ENCODE measurements at regions not wholly inside any gene's neighbourhood (a gene's known extent, or its start where the extent isn't known, plus 50 kb on each side); places are given as distances from the start of the nearest gene placed in this dataset.
A peak's percentile ranks its signal among the peaks of the same experiment; 100 is the strongest.

- DNase-seq (ENCODE audit: low spot score): no peak
These were observed 51.0 kb upstream of the MKRN3 start for GRCh38 chr15:23514484-23514883.

DNA sequence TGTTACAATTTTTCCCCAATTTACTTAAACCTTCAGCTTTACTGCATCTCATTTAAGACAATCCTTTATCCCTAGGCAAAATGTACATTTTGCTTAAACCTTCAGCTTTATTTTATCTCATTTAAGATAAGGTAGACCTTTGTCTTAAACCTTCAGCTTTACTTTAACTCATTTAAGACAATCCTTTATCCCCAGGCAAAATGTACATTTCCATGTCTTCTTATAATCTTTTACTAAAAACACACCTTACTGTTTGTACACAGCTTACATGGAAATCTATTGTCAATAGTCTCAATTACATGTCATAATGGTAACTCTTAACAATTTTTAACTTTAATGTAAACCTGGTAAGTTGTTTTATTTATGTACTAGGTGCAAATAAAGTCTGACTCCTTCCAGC lies 58.7 kb upstream of the MKRN3 start:
- no peak for DNase-seq (ENCODE audit: low spot score)

DNA sequence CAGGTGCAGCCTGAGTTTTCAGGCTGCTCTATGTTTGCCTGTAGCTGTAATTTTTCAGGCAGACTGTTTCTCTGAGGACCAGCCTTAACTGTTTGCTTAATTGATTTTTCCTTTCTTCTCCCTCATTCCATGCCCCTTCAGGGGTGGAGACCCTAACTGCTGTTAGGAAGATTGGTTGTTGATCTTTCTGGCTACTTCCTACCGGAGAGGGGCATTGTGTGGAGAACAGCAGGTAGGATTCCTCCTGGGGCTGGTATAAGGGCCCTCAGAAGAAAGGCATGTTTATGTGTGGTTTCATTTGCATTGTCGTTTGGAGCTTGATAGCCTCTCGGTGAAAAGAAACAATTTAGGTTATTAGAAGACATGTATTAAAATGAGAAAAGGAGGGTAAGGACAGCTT lies 56.9 kb upstream of the GOLGA6L2 start:
- no peak for DNase-seq (ENCODE audit: low spot score)

DNA sequence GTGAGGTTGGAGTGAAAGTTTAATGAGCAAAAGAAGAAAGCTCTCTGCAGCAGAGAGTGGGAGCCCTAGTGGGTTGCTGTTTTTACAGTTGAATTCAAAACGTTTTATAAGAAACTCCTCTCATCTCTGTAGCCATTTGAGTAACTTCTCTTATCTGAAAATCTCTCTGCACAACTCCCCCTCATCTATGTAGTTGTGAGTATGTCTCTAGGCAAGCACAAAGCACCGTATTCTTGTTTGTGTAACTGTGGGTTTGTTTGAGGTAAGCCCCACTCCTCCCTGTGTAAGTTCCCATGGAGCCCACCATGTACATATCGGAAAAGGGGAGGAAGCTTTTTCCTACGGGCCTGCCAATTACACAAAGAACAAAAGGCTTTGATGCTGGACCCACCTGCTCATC lies 56.5 kb upstream of the GOLGA6L2 start:
- DNase-seq (ENCODE audit: low spot score): no peak

DNA sequence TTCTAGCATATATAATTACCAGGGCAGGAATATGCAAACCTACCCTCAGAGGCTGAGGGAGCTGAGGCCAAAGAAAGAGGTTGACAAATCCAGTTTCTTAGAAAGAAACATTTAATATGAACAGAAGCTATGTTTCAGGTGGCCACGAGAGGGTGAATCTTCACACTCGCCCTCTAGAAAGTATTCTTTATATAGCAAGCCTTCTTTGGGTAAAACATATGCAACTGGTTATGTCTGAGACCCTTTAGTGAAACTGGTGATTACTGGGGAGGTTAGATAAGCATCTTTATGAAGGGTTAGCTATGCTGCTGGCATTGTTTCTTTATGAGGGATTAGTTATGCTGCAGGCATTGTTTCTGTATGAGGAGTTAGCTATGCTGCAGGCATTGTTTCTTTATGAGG lies 50.7 kb upstream of the GOLGA6L2 start:
- peak; percentile 52 for DNase-seq (ENCODE audit: low spot score)
